ENCODE measurements at regions not wholly inside any gene's neighbourhood (a gene's known extent, or its start where the extent isn't known, plus 50 kb on each side); places are given as distances from the start of the nearest gene placed in this dataset.

DNA sequence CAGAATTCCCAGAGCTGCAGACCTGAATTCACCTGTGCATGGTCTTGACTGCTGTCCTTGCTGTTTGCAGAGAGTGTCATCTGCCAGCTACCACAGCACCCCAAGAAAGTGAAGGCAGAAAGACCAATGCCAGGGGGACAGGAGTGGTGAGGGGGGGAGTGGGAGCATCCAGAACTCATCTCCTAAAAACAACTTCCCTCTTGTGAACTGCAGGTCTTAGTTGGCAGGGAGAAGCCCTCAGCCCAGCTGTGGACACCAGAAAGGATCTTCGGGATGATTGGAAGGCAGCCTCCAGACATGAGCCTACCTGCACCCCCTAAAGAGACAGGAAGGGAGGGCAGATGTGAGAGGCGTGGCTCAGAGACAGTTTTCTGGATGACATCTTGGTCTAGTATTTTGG, 615.8 kb upstream of the MGMT start:
- WGBS (ENCODE audit: low lambda C conversion rate, missing lambda C conversion rate): 95% methylated on average over 2 of the region's 2 CpGs
- H3K79me2 ChIP-seq: no peaks in the 10 kb centered on the region

DNA sequence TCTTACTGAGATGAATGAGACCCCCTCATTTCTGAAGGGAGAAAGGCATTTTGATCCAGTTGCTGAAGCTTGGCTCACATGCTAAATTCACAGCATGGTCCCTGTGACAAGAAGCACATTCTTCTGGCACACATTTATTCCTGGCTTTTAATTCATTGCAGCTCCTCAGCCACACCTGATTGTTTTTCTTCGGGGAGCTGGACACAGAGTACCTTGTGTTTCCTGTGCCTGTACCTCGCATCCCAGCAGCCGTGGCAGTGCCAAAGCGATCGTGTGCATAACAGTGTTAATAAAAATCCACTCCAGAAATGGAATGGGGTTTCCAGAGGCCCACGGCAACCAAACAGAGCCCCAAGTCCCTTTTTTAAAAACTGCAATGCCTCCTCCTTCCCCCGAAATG, 615.3 kb upstream of the MGMT start:
- Histone ChIP-seq H3K4me2 (no peak overlapping the region), H3K9me2 (replicated peaks; ENCODE audit: insufficient read depth) (no peaks in the 10 kb centered on the region), H3K4me3 (no peak overlapping the region), H2AFZ (no peak overlapping the region), H3K4me1 (ENCODE audit: insufficient read depth) (peaks cover 29% of the 10 kb centered on the region), H4K20me1 (ENCODE audit: insufficient read depth, poor library complexity, severe bottlenecking) (no peaks in the 10 kb centered on the region), H3K9me3 (ENCODE audit: low read depth) (no peaks in the 10 kb centered on the region), H3K79me2 (no peaks in the 10 kb centered on the region), H3K27ac (no peak overlapping the region), H3K36me3 (replicated peaks; ENCODE audit: insufficient read depth, low read depth) (no peaks in the 10 kb centered on the region), H3K27me3 (peaks cover 7% of the 10 kb centered on the region)
- DNase-seq (ENCODE audit: low spot score): no peak
- WGBS (ENCODE audit: low lambda C conversion rate, missing lambda C conversion rate): 68% methylated on average over 7 of the region's 7 CpGs
- TF ChIP-seq EZH2phosphoT487 (IDR thresholded peaks at IDR 0.05; ENCODE audit: low read depth, severe bottlenecking, unreplicated experiment) (no peak), EZH2 (IDR thresholded peaks at IDR 0.05; ENCODE audit: borderline replicate concordance) (no peak)
- TF ChIP-seq, protein P1, sequence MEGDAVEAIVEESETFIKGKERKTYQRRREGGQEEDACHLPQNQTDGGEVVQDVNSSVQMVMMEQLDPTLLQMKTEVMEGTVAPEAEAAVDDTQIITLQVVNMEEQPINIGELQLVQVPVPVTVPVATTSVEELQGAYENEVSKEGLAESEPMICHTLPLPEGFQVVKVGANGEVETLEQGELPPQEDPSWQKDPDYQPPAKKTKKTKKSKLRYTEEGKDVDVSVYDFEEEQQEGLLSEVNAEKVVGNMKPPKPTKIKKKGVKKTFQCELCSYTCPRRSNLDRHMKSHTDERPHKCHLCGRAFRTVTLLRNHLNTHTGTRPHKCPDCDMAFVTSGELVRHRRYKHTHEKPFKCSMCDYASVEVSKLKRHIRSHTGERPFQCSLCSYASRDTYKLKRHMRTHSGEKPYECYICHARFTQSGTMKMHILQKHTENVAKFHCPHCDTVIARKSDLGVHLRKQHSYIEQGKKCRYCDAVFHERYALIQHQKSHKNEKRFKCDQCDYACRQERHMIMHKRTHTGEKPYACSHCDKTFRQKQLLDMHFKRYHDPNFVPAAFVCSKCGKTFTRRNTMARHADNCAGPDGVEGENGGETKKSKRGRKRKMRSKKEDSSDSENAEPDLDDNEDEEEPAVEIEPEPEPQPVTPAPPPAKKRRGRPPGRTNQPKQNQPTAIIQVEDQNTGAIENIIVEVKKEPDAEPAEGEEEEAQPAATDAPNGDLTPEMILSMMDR (IDR thresholded peaks at IDR 0.05; ENCODE audit: poor library complexity): no peak

More for the DNA sequence above, 615.8 kb upstream of the MGMT start:
- Histone ChIP-seq H3K4me1 (ENCODE audit: insufficient read depth) (peaks cover 29% of the 10 kb centered on the region), H3K27ac (no peak overlapping the region), H3K4me3 (no peak overlapping the region), H3K36me3 (replicated peaks; ENCODE audit: insufficient read depth, low read depth) (no peaks in the 10 kb centered on the region), H3K4me2 (no peak overlapping the region), H4K20me1 (ENCODE audit: insufficient read depth, poor library complexity, severe bottlenecking) (no peaks in the 10 kb centered on the region), H3K27me3 (peaks cover 7% of the 10 kb centered on the region), H3K9me2 (replicated peaks; ENCODE audit: insufficient read depth) (no peaks in the 10 kb centered on the region), H3K9me3 (ENCODE audit: low read depth) (no peaks in the 10 kb centered on the region), H2AFZ (no peak overlapping the region)
- no peak for DNase-seq (ENCODE audit: low spot score)
- TF ChIP-seq, protein P1 (IDR thresholded peaks at IDR 0.05; ENCODE audit: poor library complexity): no peak
- no peak for TF ChIP-seq EZH2phosphoT487 (IDR thresholded peaks at IDR 0.05; ENCODE audit: low read depth, severe bottlenecking, unreplicated experiment)
- TF ChIP-seq EZH2 (IDR thresholded peaks at IDR 0.05; ENCODE audit: borderline replicate concordance): no peak

DNA sequence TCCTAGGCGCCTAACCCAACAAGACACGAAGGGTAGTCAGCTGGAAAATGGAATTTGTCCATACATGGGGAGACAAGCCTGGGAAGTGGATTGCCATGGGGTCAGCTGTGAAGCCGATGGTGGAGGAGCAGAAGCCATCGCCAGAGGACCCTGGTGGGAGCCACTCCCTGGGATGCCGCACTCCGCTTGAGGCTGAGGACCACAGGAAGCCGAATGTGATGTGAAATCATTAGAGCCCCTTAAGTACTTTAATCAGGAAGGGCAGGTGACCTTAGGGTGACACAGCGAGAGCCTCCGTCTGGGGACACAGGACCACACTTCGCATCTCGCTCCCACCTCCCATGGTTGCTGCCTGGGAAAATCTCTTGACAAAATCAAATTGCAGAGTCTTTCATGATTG, 614.6 kb upstream of the MGMT start:
- Histone ChIP-seq H3K4me1 (ENCODE audit: insufficient read depth) (peaks cover 29% of the 10 kb centered on the region), H2AFZ (no peak overlapping the region), H3K4me2 (no peak overlapping the region), H3K36me3 (replicated peaks; ENCODE audit: insufficient read depth, low read depth) (no peaks in the 10 kb centered on the region), H3K9me2 (replicated peaks; ENCODE audit: insufficient read depth) (no peaks in the 10 kb centered on the region), H4K20me1 (ENCODE audit: insufficient read depth, poor library complexity, severe bottlenecking) (no peaks in the 10 kb centered on the region), H3K4me3 (no peak overlapping the region), H3K79me2 (no peaks in the 10 kb centered on the region), H3K27ac (no peak overlapping the region), H3K9me3 (ENCODE audit: low read depth) (no peaks in the 10 kb centered on the region), H3K27me3 (peaks cover 7% of the 10 kb centered on the region)
- DNase-seq (ENCODE audit: low spot score): no peak
- TF ChIP-seq EZH2phosphoT487 (IDR thresholded peaks at IDR 0.05; ENCODE audit: low read depth, severe bottlenecking, unreplicated experiment) (no peak), EZH2 (IDR thresholded peaks at IDR 0.05; ENCODE audit: borderline replicate concordance) (no peak)
- TF ChIP-seq, protein P1 (IDR thresholded peaks at IDR 0.05; ENCODE audit: poor library complexity): no peak
- WGBS (ENCODE audit: low lambda C conversion rate, missing lambda C conversion rate): 94% methylated on average over 11 of the region's 11 CpGs

DNA sequence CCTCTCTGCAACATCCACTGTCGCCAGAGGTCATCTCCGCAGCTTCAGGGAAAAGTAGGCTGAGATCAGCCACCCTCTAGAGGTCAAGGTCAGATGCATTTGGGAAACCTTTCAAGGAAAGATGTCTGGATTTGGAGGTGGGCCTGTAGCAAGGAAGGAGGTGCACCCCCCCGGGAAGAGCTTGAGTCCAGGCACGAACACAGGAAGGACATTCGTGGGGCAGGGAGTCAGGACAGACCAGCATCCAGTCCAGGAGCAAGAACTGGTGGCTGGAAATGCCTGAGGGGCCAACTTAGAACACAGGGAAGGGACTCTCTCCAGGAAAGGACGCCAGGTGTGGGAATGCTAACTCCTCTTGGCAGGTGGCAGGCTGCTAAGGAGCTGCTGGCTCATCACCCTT, 614.1 kb upstream of the MGMT start:
- Histone ChIP-seq H3K4me3 (no peak overlapping the region), H3K4me1 (ENCODE audit: insufficient read depth) (peaks cover 29% of the 10 kb centered on the region), H3K79me2 (no peaks in the 10 kb centered on the region), H3K36me3 (replicated peaks; ENCODE audit: insufficient read depth, low read depth) (no peaks in the 10 kb centered on the region), H4K20me1 (ENCODE audit: insufficient read depth, poor library complexity, severe bottlenecking) (no peaks in the 10 kb centered on the region), H2AFZ (no peak overlapping the region), H3K27ac (peak overlapping the region; percentile 91), H3K9me2 (replicated peaks; ENCODE audit: insufficient read depth) (no peaks in the 10 kb centered on the region), H3K4me2 (no peak overlapping the region), H3K27me3 (peaks cover 3% of the 10 kb centered on the region), H3K9me3 (ENCODE audit: low read depth) (no peaks in the 10 kb centered on the region)
- no peak for DNase-seq (ENCODE audit: low spot score)
- 92% methylated on average over 6 of the region's 6 CpGs for WGBS (ENCODE audit: low lambda C conversion rate, missing lambda C conversion rate)
- TF ChIP-seq, protein P1 (IDR thresholded peaks at IDR 0.05; ENCODE audit: poor library complexity): no peak
- TF ChIP-seq EZH2 (IDR thresholded peaks at IDR 0.05; ENCODE audit: borderline replicate concordance) (no peak), EZH2phosphoT487 (IDR thresholded peaks at IDR 0.05; ENCODE audit: low read depth, severe bottlenecking, unreplicated experiment) (no peak)
